D721Med (cell line): ENCODE measurements at regions not wholly inside any gene's neighbourhood (a gene's known extent, or its start where the extent isn't known, plus 50 kb on each side); places are given as distances from the start of the nearest gene placed in this dataset.

Experiments used
- DNase-seq: peaks from one replicate; pipeline ENCODE4 v3.0.0; 2011; ENCODE audit warnings: low spot score; ENCODE audit not compliant: insufficient read length
- FAIRE-seq: peaks from 2 replicates; lab custom pipeline; 2011; peaks lifted over from hg19 to GRCh38; lab: Jason Lieb, UNC
- TF ChIP-seq, protein P1 (sequence below): IDR thresholded peaks from 2 replicates; pipeline ENCODE4 v1.5.1; 2012; ENCODE audit warnings: mild to moderate bottlenecking, control low read depth; ENCODE audit not compliant: insufficient read depth; ENCODE audit errors: missing control alignments

GRCh38 chr13:80469853-80470381, 129.0 kb upstream of the SPRY2 start:
- FAIRE-seq (no peak), DNase-seq (no peak)
- TF ChIP-seq, protein P1, sequence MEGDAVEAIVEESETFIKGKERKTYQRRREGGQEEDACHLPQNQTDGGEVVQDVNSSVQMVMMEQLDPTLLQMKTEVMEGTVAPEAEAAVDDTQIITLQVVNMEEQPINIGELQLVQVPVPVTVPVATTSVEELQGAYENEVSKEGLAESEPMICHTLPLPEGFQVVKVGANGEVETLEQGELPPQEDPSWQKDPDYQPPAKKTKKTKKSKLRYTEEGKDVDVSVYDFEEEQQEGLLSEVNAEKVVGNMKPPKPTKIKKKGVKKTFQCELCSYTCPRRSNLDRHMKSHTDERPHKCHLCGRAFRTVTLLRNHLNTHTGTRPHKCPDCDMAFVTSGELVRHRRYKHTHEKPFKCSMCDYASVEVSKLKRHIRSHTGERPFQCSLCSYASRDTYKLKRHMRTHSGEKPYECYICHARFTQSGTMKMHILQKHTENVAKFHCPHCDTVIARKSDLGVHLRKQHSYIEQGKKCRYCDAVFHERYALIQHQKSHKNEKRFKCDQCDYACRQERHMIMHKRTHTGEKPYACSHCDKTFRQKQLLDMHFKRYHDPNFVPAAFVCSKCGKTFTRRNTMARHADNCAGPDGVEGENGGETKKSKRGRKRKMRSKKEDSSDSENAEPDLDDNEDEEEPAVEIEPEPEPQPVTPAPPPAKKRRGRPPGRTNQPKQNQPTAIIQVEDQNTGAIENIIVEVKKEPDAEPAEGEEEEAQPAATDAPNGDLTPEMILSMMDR, result no peak

GRCh38 chr13:80469105-80469852, 128.4 kb upstream of the SPRY2 start:
- no peak for FAIRE-seq
- no peak for DNase-seq
- TF ChIP-seq, protein P1, result no peak

GRCh38 chr13:80465321-80465720, 124.4 kb upstream of the SPRY2 start:
- DNase-seq (no peak), FAIRE-seq (no peak)
- TF ChIP-seq, protein P1, result no peak

GRCh38 chr13:80463673-80464352, 122.9 kb upstream of the SPRY2 start:
- TF ChIP-seq, protein P1, result no peak

DNA sequence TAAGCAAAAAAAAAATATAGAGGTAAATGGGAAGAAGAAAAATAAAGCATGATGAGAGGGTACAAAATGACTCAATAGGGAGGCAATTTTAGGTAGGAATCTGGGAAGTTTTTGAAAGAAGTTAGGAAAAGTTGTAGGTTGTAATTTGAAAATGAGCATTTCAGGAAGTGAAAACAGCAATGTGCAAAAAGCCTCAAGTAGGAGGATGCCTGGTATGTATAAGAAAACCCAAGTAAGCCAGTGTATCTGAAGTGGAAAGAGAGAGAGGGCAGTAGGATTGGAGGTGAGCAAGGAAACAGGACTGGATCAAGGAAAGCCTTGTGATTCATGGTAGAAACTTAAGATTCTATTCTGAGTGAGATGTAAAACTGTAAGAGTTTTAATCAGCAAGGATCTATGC, 121.6 kb upstream of the SPRY2 start:
- TF ChIP-seq, protein P1, result no peak
- no peak for FAIRE-seq

More at GRCh38 chr13:80463673-80464352, 122.9 kb upstream of the SPRY2 start:
- no peak for FAIRE-seq
- no peak for DNase-seq

DNA sequence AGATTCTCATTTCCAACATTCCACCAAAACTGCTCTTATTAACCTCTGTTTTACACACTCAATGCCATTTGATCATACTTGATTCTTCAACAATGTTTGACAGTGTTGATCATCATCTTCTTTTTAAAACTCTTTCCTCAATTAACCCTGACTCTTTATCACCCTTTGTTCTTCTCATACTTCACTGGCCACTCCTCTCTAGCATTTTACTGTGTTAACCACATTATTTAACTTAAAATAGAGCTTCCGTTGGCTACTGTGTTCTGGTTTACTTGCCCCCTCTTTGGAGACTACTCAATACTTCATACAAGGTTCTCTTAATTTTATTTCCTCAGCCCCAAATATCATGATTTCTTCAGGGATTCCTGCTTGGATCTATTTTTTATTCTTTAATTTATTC, 121.1 kb upstream of the SPRY2 start:
- no peak for DNase-seq
- FAIRE-seq, result no peak
- TF ChIP-seq, protein P1, result no peak

More for the DNA sequence above, 121.6 kb upstream of the SPRY2 start:
- DNase-seq, result no peak
